GM23338 (cell line): ENCODE measurements at regions not wholly inside any gene's neighbourhood (a gene's known extent, or its start where the extent isn't known, plus 50 kb on each side); places are given as distances from the start of the nearest gene placed in this dataset.

ENCODE experiments used
- CREB1 ChIP-seq: fragments of 250-450 bp; sonication (Bioruptor Pico); IDR thresholded peaks from 2 replicates; pipeline ENCODE4 v1.5.0; 2020; ENCODE audit warnings: low read depth, mild to moderate bottlenecking, moderate library complexity
- CTCF ChIP-seq, 2 experiments: fragments of 200-600 bp in 1 of 2; sonication (generic) in 1 of 2; conservative IDR thresholded peaks; 2 replicates each; pipeline versions ENCODE4 v1.5.1 to v1.6.1; 2016 to 2017; ENCODE audit warnings: antibody characterized with exemption in 2 of 2, low read depth in 2 of 2, mild to moderate bottlenecking in 2 of 2, moderate library complexity in 1 of 2
- ETS1 ChIP-seq: IDR thresholded peaks from 2 replicates; pipeline ENCODE4 v1.6.1; 2016; ENCODE audit warnings: antibody characterized with exemption
- EZH2 ChIP-seq: fragments of 200-600 bp; sonication (generic); IDR thresholded peaks from one replicate; pipeline ENCODE4 v1.8.0; 2017; ENCODE audit warnings: antibody characterized with exemption, mild to moderate bottlenecking, low read depth; ENCODE audit not compliant: unreplicated experiment
- EZH2phosphoT487 ChIP-seq: fragments of 200-600 bp; sonication (generic); IDR thresholded peaks from one replicate; pipeline ENCODE4 v1.8.1; 2018; ENCODE audit warnings: antibody characterized with exemption; ENCODE audit not compliant: unreplicated experiment
- NANOG ChIP-seq: IDR thresholded peaks from 2 replicates; pipeline ENCODE4 v1.6.1; 2016; ENCODE audit warnings: antibody characterized with exemption, borderline replicate concordance
- POLR2AphosphoS5 ChIP-seq: IDR thresholded peaks from 2 replicates; pipeline ENCODE4 v1.6.1; 2016; ENCODE audit warnings: antibody characterized with exemption, low read depth
- REST ChIP-seq: IDR thresholded peaks from one replicate; pipeline ENCODE4 v1.6.1; 2018; ENCODE audit warnings: antibody characterized with exemption; ENCODE audit not compliant: unreplicated experiment
- ZNF331 ChIP-seq: fragments of 250-450 bp; sonication (Bioruptor Pico); IDR thresholded peaks from 2 replicates; pipeline ENCODE4 v1.5.0; 2020; ENCODE audit warnings: low read depth, mild to moderate bottlenecking, moderate library complexity

- TF ChIP-seq EZH2phosphoT487 (no peak), CTCF (conservative IDR thresholded peaks at IDR 0.05; ENCODE audit: low read depth in 2 of 2) (no peak), POLR2AphosphoS5 (no peak), CREB1 (CRISPR knock-in tag) (no peak), ZNF331 (CRISPR knock-in tag) (no peak), REST (no peak), EZH2 (no peak), ETS1 (no peak), NANOG (no peak)
Observed at GRCh38 chr1:222127096-222127495, 385.2 kb upstream of the DUSP10 start.
